SK-N-SH treated with all-trans-retinoic acid at 6 μM for 48 hours (cell line): ENCODE measurements at regions not wholly inside any gene's neighbourhood (a gene's known extent, or its start where the extent isn't known, plus 50 kb on each side); places are given as distances from the start of the nearest gene placed in this dataset.

Experiments used
- BACH2 ChIP-seq: fragments of 250-450 bp; sonication (Bioruptor Pico); IDR thresholded peaks from 2 replicates; pipeline ENCODE4 v1.9.0; 2021; ENCODE audit warnings: mild to moderate bottlenecking, borderline replicate concordance
- CREB5 ChIP-seq: fragments of 250-450 bp; sonication (Bioruptor Pico); IDR thresholded peaks from 2 replicates; pipeline ENCODE4 v1.5.1; 2020; ENCODE audit warnings: low read depth, mild to moderate bottlenecking, moderate library complexity
- ESRRG ChIP-seq: fragments of 250-450 bp; sonication (Bioruptor Pico); IDR thresholded peaks from 2 replicates; pipeline ENCODE4 v1.6.1; 2021; ENCODE audit warnings: mild to moderate bottlenecking
- OSR1 ChIP-seq: fragments of 250-450 bp; sonication (Bioruptor Pico); IDR thresholded peaks from 2 replicates; pipeline ENCODE4 v1.8.0; 2022; ENCODE audit warnings: moderate library complexity, mild to moderate bottlenecking, inconsistent platforms
- RARB ChIP-seq: fragments of 250-450 bp; sonication (Bioruptor Pico); IDR thresholded peaks from 2 replicates; pipeline ENCODE4 v1.8.0; 2021; ENCODE audit warnings: mild to moderate bottlenecking, moderate library complexity
- TCF4 ChIP-seq: fragments of 250-450 bp; sonication (Bioruptor Pico); IDR thresholded peaks from 2 replicates; pipeline ENCODE4 v1.8.0; 2021; ENCODE audit warnings: mild to moderate bottlenecking, moderate library complexity, borderline replicate concordance
- ZC3H10 ChIP-seq: fragments of 250-450 bp; sonication (Bioruptor Pico); IDR thresholded peaks from 2 replicates; pipeline ENCODE4 v1.5.1; 2021; ENCODE audit warnings: mild to moderate bottlenecking, moderate library complexity
- ZFP3 ChIP-seq: fragments of 250-450 bp; sonication (Bioruptor Pico); IDR thresholded peaks from 2 replicates; pipeline ENCODE4 v1.5.0; 2020; ENCODE audit warnings: mild to moderate bottlenecking, moderate library complexity
- ZFP30 ChIP-seq: fragments of 450-650 bp; formaldehyde crosslinking; IDR thresholded peaks from 2 replicates; pipeline ENCODE4 v1.5.0; 2022; ENCODE audit warnings: mild to moderate bottlenecking, moderate library complexity
- ZNF565 ChIP-seq: fragments of 450-650 bp; formaldehyde crosslinking; conservative IDR thresholded peaks from 2 replicates; pipeline ENCODE4 v1.5.0; 2020; ENCODE audit warnings: low read depth, mild to moderate bottlenecking, moderate library complexity
- ZNF8 ChIP-seq: fragments of 450-650 bp; formaldehyde crosslinking; IDR thresholded peaks from 2 replicates; pipeline ENCODE4 v1.5.0; 2020; ENCODE audit warnings: mild to moderate bottlenecking, moderate library complexity

GRCh38 chr12:105423921-105424320 is 93.4 kb downstream of the C12orf75 start:
- no peak for TF ChIP-seq ZFP30 (CRISPR knock-in tag)
- no peak for TF ChIP-seq ZFP3 (CRISPR knock-in tag)
- no peak for TF ChIP-seq ESRRG (CRISPR knock-in tag)
- no peak for TF ChIP-seq RARB (CRISPR knock-in tag)
- TF ChIP-seq CREB5 (CRISPR knock-in tag) = no peak
- TF ChIP-seq BACH2 = no peak
- TF ChIP-seq ZC3H10 (CRISPR knock-in tag) = no peak
- no peak for TF ChIP-seq ZNF565 (CRISPR knock-in tag)
- no peak for TF ChIP-seq OSR1 (CRISPR knock-in tag)
- TF ChIP-seq ZNF8 = no peak
- no peak for TF ChIP-seq TCF4
